GM23338 (cell line): ENCODE measurements at regions not wholly inside any gene's neighbourhood (a gene's known extent, or its start where the extent isn't known, plus 50 kb on each side); places are given as distances from the start of the nearest gene placed in this dataset.

ENCODE experiments used
- ATAC-seq: fragments of 200-7000 bp; cut with Tn5 transposase; 3 replicates; pipeline ENCODE4 v1.9.1; 2020
- DNase-seq: peaks from one replicate; pipeline ENCODE4 v3.0.0-alpha.2; 2015; ENCODE audit warnings: low spot score
- H2AFZ ChIP-seq: fragments of 200-600 bp; sonication (generic); 2 replicates; pipeline ENCODE4 v1.8.0; 2016; ENCODE audit warnings: antibody characterized with exemption, mild to moderate bottlenecking, moderate library complexity
- H3F3A ChIP-seq: fragments of 200-600 bp; sonication (generic); replicated peaks from 2 replicates; pipeline ENCODE4 v1.8.0; 2017; ENCODE audit warnings: antibody characterized with exemption, mixed run types, low read depth
- H3K27ac ChIP-seq: fragments of 200-600 bp; sonication (generic); 2 replicates; pipeline ENCODE4 v1.6.1; 2016; ENCODE audit warnings: low read depth
- H3K27me3 ChIP-seq: fragments of 200-600 bp; sonication (generic); 2 replicates; pipeline ENCODE4 v1.8.0; 2016; ENCODE audit warnings: mild to moderate bottlenecking, mixed run types, moderate library complexity; ENCODE audit not compliant: insufficient read depth
- H3K36me3 ChIP-seq: fragments of 200-600 bp; sonication (generic); 2 replicates; pipeline ENCODE4 v1.8.0; 2016; ENCODE audit warnings: mild to moderate bottlenecking; ENCODE audit not compliant: insufficient read depth
- H3K4me1 ChIP-seq: fragments of 200-600 bp; sonication (generic); 2 replicates; pipeline ENCODE4 v1.8.0; 2016; ENCODE audit warnings: mild to moderate bottlenecking, moderate library complexity; ENCODE audit not compliant: insufficient read depth
- H3K4me2 ChIP-seq: fragments of 200-600 bp; sonication (generic); 2 replicates; pipeline ENCODE4 v1.7.1; 2017; ENCODE audit warnings: mixed run types
- H3K4me3 ChIP-seq: fragments of 200-600 bp; sonication (generic); 2 replicates; pipeline ENCODE4 v1.6.1; 2016; ENCODE audit warnings: mixed run types
- H3K79me2 ChIP-seq: fragments of 200-600 bp; sonication (generic); replicated peaks from 2 replicates; pipeline ENCODE4 v1.8.0; 2017; ENCODE audit warnings: mild to moderate bottlenecking; ENCODE audit not compliant: insufficient read depth
- H3K9me2 ChIP-seq: fragments of 200-600 bp; sonication (generic); 2 replicates; pipeline ENCODE4 v1.8.0; 2017; ENCODE audit not compliant: insufficient read depth
- H4K20me1 ChIP-seq: fragments of 200-600 bp; sonication (generic); replicated peaks from 2 replicates; pipeline ENCODE4 v1.8.0; 2017; ENCODE audit warnings: mild to moderate bottlenecking; ENCODE audit not compliant: insufficient read depth
- H3K27ac Mint-ChIP-seq: 2 replicates; pipeline ENCODE4 v1.8.0; 2020; ENCODE audit warnings: inconsistent platforms, mild to moderate bottlenecking, moderate library complexity, mixed read lengths
- H3K27me3 Mint-ChIP-seq: 3 replicates; pipeline ENCODE4 v1.8.0; 2022; ENCODE audit warnings: low read depth, mild to moderate bottlenecking, moderate library complexity, mixed read lengths, inconsistent platforms; ENCODE audit not compliant: insufficient read depth, poor library complexity
- H3K36me3 Mint-ChIP-seq: 3 replicates; pipeline ENCODE4 v1.8.0; 2021; ENCODE audit warnings: low read depth, mild to moderate bottlenecking, inconsistent platforms, moderate library complexity, mixed read lengths
- H3K4me1 Mint-ChIP-seq: 3 replicates; pipeline ENCODE4 v1.8.0; 2020; ENCODE audit warnings: mild to moderate bottlenecking, inconsistent platforms, mixed read lengths
- H3K4me3 Mint-ChIP-seq: 3 replicates; pipeline ENCODE4 v1.8.0; 2021; ENCODE audit warnings: moderate library complexity, mild to moderate bottlenecking, inconsistent platforms, mixed read lengths
- H3K9me3 Mint-ChIP-seq: 3 replicates; pipeline ENCODE4 v1.8.0; 2020; ENCODE audit warnings: moderate library complexity, mild to moderate bottlenecking, inconsistent platforms, mixed read lengths
- CREB1 ChIP-seq: fragments of 250-450 bp; sonication (Bioruptor Pico); IDR thresholded peaks from 2 replicates; pipeline ENCODE4 v1.5.0; 2020; ENCODE audit warnings: low read depth, mild to moderate bottlenecking, moderate library complexity
- EZH2 ChIP-seq: fragments of 200-600 bp; sonication (generic); IDR thresholded peaks from one replicate; pipeline ENCODE4 v1.8.0; 2017; ENCODE audit warnings: antibody characterized with exemption, mild to moderate bottlenecking, low read depth; ENCODE audit not compliant: unreplicated experiment
- EZH2phosphoT487 ChIP-seq: fragments of 200-600 bp; sonication (generic); IDR thresholded peaks from one replicate; pipeline ENCODE4 v1.8.1; 2018; ENCODE audit warnings: antibody characterized with exemption; ENCODE audit not compliant: unreplicated experiment
- NANOG ChIP-seq: IDR thresholded peaks from 2 replicates; pipeline ENCODE4 v1.6.1; 2016; ENCODE audit warnings: antibody characterized with exemption, borderline replicate concordance
- STAT1 ChIP-seq: IDR thresholded peaks from one replicate; pipeline ENCODE4 v1.6.1; 2016; ENCODE audit warnings: antibody characterized with exemption; ENCODE audit not compliant: unreplicated experiment
- ZNF114 ChIP-seq: fragments of 250-450 bp; sonication (Bioruptor Pico); IDR thresholded peaks from 2 replicates; pipeline ENCODE4 v1.5.0; 2020; ENCODE audit warnings: mild to moderate bottlenecking, moderate library complexity
- TF ChIP-seq, protein P1 (sequence below): IDR thresholded peaks from one replicate; pipeline ENCODE4 v1.6.1; 2018; ENCODE audit warnings: antibody characterized with exemption; ENCODE audit not compliant: unreplicated experiment
- TF ChIP-seq, protein P2 (sequence below), 2 experiments: fragments of 200-600 bp in 1 of 2; sonication (generic) in 1 of 2; conservative IDR thresholded peaks; 2 replicates each; pipeline versions ENCODE4 v1.5.1 to v1.6.1; 2016 to 2017; ENCODE audit warnings: antibody characterized with exemption in 2 of 2, low read depth in 2 of 2, mild to moderate bottlenecking in 2 of 2, moderate library complexity in 1 of 2
- TF ChIP-seq, protein P3 (sequence below): fragments of 250-450 bp; sonication (Bioruptor Pico); IDR thresholded peaks from 2 replicates; pipeline ENCODE4 v1.5.0; 2020; ENCODE audit warnings: mild to moderate bottlenecking, moderate library complexity

DNA sequence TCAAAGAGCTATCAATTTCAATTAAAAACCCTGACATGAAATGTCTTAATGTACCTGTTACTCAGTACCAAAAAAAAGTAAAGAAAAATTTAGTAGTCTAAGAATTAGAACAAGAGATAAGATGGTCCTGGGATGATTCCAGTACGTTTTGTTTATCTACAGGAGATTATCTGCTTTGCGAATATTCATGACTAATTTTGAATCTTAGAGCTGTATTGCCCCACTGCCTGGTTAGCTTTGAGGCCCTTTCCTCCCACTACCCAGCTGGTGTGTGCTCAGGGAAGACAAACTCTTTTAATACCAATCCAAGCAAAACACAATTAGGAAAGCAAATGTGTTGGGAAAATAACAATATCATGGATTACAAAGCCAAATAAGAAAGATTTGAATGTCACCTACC lies 263.5 kb downstream of the FOXG1 start:
- H3K9me2 ChIP-seq: no peaks in the 10 kb centered on the region
- Mint-ChIP-seq H3K36me3 (peaks cover 18% of the 10 kb centered on the region; the same call in 2 of the 3 replicates), H3K27me3 (no peaks in the 10 kb centered on the region), H3K4me3 (no peak overlapping the region), H3K9me3 (peaks cover 19% of the 10 kb centered on the region), H3K4me1 (peaks cover 24% of the 10 kb centered on the region), H3K27ac (peak overlapping the region; percentile 70; the same call in 1 of the 2 replicates)
- DNase-seq (no peak), ATAC-seq (no peak)
- no peaks in the 10 kb centered on the region for H3K36me3 ChIP-seq
- H2AFZ ChIP-seq: peak overlapping the region; percentile 74; the same call in 1 of the 2 replicates
- no peak overlapping the region for H3K4me2 ChIP-seq
- no peak overlapping the region for H3K27ac ChIP-seq
- no peaks in the 10 kb centered on the region for H3K27me3 ChIP-seq
- no peak overlapping the region for H3K4me3 ChIP-seq
- no peaks in the 10 kb centered on the region for H4K20me1 ChIP-seq
- H3F3A ChIP-seq: no peaks in the 10 kb centered on the region
- H3K79me2 ChIP-seq: no peaks in the 10 kb centered on the region
- peaks cover 18% of the 10 kb centered on the region; the same call in 1 of the 2 replicates for H3K4me1 ChIP-seq
- TF ChIP-seq, protein P1, sequence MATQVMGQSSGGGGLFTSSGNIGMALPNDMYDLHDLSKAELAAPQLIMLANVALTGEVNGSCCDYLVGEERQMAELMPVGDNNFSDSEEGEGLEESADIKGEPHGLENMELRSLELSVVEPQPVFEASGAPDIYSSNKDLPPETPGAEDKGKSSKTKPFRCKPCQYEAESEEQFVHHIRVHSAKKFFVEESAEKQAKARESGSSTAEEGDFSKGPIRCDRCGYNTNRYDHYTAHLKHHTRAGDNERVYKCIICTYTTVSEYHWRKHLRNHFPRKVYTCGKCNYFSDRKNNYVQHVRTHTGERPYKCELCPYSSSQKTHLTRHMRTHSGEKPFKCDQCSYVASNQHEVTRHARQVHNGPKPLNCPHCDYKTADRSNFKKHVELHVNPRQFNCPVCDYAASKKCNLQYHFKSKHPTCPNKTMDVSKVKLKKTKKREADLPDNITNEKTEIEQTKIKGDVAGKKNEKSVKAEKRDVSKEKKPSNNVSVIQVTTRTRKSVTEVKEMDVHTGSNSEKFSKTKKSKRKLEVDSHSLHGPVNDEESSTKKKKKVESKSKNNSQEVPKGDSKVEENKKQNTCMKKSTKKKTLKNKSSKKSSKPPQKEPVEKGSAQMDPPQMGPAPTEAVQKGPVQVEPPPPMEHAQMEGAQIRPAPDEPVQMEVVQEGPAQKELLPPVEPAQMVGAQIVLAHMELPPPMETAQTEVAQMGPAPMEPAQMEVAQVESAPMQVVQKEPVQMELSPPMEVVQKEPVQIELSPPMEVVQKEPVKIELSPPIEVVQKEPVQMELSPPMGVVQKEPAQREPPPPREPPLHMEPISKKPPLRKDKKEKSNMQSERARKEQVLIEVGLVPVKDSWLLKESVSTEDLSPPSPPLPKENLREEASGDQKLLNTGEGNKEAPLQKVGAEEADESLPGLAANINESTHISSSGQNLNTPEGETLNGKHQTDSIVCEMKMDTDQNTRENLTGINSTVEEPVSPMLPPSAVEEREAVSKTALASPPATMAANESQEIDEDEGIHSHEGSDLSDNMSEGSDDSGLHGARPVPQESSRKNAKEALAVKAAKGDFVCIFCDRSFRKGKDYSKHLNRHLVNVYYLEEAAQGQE: no peak
- no peak for TF ChIP-seq EZH2phosphoT487
- TF ChIP-seq, protein P2, sequence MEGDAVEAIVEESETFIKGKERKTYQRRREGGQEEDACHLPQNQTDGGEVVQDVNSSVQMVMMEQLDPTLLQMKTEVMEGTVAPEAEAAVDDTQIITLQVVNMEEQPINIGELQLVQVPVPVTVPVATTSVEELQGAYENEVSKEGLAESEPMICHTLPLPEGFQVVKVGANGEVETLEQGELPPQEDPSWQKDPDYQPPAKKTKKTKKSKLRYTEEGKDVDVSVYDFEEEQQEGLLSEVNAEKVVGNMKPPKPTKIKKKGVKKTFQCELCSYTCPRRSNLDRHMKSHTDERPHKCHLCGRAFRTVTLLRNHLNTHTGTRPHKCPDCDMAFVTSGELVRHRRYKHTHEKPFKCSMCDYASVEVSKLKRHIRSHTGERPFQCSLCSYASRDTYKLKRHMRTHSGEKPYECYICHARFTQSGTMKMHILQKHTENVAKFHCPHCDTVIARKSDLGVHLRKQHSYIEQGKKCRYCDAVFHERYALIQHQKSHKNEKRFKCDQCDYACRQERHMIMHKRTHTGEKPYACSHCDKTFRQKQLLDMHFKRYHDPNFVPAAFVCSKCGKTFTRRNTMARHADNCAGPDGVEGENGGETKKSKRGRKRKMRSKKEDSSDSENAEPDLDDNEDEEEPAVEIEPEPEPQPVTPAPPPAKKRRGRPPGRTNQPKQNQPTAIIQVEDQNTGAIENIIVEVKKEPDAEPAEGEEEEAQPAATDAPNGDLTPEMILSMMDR (conservative IDR thresholded peaks at IDR 0.05; ENCODE audit: low read depth in 2 of 2): no peak
- no peak for TF ChIP-seq EZH2
- no peak for TF ChIP-seq NANOG
- no peak for TF ChIP-seq STAT1
- TF ChIP-seq, protein P3, sequence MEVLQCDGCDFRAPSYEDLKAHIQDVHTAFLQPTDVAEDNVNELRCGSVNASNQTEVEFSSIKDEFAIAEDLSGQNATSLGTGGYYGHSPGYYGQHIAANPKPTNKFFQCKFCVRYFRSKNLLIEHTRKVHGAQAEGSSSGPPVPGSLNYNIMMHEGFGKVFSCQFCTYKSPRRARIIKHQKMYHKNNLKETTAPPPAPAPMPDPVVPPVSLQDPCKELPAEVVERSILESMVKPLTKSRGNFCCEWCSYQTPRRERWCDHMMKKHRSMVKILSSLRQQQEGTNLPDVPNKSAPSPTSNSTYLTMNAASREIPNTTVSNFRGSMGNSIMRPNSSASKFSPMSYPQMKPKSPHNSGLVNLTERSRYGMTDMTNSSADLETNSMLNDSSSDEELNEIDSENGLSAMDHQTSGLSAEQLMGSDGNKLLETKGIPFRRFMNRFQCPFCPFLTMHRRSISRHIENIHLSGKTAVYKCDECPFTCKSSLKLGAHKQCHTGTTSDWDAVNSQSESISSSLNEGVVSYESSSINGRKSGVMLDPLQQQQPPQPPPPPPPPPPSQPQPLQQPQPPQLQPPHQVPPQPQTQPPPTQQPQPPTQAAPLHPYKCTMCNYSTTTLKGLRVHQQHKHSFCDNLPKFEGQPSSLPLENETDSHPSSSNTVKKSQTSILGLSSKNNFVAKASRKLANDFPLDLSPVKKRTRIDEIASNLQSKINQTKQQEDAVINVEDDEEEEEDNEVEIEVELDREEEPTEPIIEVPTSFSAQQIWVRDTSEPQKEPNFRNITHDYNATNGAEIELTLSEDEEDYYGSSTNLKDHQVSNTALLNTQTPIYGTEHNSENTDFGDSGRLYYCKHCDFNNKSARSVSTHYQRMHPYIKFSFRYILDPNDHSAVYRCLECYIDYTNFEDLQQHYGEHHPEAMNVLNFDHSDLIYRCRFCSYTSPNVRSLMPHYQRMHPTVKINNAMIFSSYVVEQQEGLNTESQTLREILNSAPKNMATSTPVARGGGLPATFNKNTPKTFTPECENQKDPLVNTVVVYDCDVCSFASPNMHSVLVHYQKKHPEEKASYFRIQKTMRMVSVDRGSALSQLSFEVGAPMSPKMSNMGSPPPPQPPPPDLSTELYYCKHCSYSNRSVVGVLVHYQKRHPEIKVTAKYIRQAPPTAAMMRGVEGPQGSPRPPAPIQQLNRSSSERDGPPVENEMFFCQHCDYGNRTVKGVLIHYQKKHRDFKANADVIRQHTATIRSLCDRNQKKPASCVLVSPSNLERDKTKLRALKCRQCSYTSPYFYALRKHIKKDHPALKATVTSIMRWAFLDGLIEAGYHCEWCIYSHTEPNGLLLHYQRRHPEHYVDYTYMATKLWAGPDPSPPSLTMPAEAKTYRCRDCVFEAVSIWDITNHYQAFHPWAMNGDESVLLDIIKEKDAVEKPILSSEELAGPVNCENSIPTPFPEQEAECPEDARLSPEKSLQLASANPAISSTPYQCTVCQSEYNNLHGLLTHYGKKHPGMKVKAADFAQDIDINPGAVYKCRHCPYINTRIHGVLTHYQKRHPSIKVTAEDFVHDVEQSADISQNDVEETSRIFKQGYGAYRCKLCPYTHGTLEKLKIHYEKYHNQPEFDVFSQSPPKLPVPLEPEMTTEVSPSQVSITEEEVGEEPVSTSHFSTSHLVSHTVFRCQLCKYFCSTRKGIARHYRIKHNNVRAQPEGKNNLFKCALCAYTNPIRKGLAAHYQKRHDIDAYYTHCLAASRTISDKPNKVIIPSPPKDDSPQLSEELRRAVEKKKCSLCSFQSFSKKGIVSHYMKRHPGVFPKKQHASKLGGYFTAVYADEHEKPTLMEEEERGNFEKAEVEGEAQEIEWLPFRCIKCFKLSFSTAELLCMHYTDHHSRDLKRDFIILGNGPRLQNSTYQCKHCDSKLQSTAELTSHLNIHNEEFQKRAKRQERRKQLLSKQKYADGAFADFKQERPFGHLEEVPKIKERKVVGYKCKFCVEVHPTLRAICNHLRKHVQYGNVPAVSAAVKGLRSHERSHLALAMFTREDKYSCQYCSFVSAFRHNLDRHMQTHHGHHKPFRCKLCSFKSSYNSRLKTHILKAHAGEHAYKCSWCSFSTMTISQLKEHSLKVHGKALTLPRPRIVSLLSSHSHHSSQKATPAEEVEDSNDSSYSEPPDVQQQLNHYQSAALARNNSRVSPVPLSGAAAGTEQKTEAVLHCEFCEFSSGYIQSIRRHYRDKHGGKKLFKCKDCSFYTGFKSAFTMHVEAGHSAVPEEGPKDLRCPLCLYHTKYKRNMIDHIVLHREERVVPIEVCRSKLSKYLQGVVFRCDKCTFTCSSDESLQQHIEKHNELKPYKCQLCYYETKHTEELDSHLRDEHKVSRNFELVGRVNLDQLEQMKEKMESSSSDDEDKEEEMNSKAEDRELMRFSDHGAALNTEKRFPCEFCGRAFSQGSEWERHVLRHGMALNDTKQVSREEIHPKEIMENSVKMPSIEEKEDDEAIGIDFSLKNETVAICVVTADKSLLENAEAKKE: no peak
- no peak for TF ChIP-seq CREB1 (CRISPR knock-in tag)
- TF ChIP-seq ZNF114 (CRISPR knock-in tag): no peak
